Transverse colon (tissue), 4 donors: ENCODE measurements at regions not wholly inside any gene's neighbourhood (a gene's known extent, or its start where the extent isn't known, plus 50 kb on each side); places are given as distances from the start of the nearest gene placed in this dataset.

Experiments used
- DNase-seq: peaks from one replicate; pipeline ENCODE4 v3.0.0-alpha.2; 2019
- H3K27ac ChIP-seq, 4 donors: fragments of 200-600 bp; sonication (generic); 2 replicates each; pipeline ENCODE4 v1.5.1; 2016 to 2018; ENCODE audit warnings: inconsistent platforms in 4 of 4
- H3K27me3 ChIP-seq: fragments of 200-600 bp; sonication (generic); 2 replicates; pipeline ENCODE4 v1.5.1; 2017; ENCODE audit warnings: inconsistent platforms
- H3K36me3 ChIP-seq, 4 donors: fragments of 200-600 bp; sonication (generic); 2 replicates each; pipeline ENCODE4 v1.5.1; 2017 to 2019; ENCODE audit warnings: inconsistent platforms in 4 of 4
- H3K4me1 ChIP-seq, 4 donors: fragments of 200-600 bp; sonication (generic); 2 replicates each; pipeline ENCODE4 v1.5.1; 2017 to 2020; ENCODE audit warnings: inconsistent platforms in 4 of 4
- H3K4me3 ChIP-seq, 4 donors: fragments of 200-600 bp; sonication (generic); 1 replicate in 1 of 4; 2 replicates in 3 of 4; pipeline versions ENCODE4 v1.5.1 to v1.6.1; 2017 to 2019; ENCODE audit warnings: inconsistent platforms in 4 of 4
- H3K9me3 ChIP-seq, 2 donors: fragments of 200-600 bp; sonication (generic); 2 replicates each; pipeline ENCODE4 v1.5.1; 2017 to 2019; ENCODE audit warnings: inconsistent platforms in 2 of 2
- CTCF ChIP-seq, 5 experiments: fragments of 200-600 bp in 3 of 5; fragments of 450-650 bp in 2 of 5; sonication (generic) in 3 of 5; IDR thresholded peaks; 1 replicate in 2 of 5; 2 replicates in 3 of 5; pipeline ENCODE4 v1.5.1; 2016 to 2017; ENCODE audit warnings: antibody characterized with exemption in 5 of 5, inconsistent platforms in 3 of 5, mild to moderate bottlenecking in 2 of 5, moderate library complexity in 1 of 5
- EP300 ChIP-seq: sonication (generic); formaldehyde crosslinking; IDR thresholded peaks from one replicate; pipeline ENCODE4 v1.6.1; 2017; ENCODE audit warnings: antibody characterized with exemption, low read depth
- POLR2A ChIP-seq: fragments of 450-650 bp; IDR thresholded peaks from one replicate; pipeline ENCODE4 v1.6.1; 2016; ENCODE audit warnings: antibody characterized with exemption, mild to moderate bottlenecking, moderate library complexity
- POLR2AphosphoS5 ChIP-seq, 3 donors: sonication (generic); formaldehyde crosslinking; IDR thresholded peaks; one replicate each; pipeline ENCODE4 v1.6.1; 2016; ENCODE audit warnings: antibody characterized with exemption in 3 of 3
- WGBS, 2 donors: methylation state at CpG; one replicate each; pipeline ENCODE4 v1.1.5; 2018; ENCODE audit warnings: low coverage in 1 of 2; 5-methylcytosine and 5-hydroxymethylcytosine counted together
- in situ Hi-C, 4 donors: fragments of 200-750 bp; cut with MboI; loops; one replicate each; pipeline versions ENCODE4 v1.15.0 to v1.15.1; 2017; ENCODE audit warnings: low sequenced_read_pairs in 3 of 4, low pct_ligation_motif_present in 1 of 4, low pct_unique_long_range_greater_than_20kb in 1 of 4
- intact Hi-C: fragments of 100-400 bp; cut with DNase I; formaldehyde crosslinking; loops from one replicate; pipeline ENCODE4 v1.15.1; 2023; ENCODE audit warnings: low total_unique reads

- no peak for TF ChIP-seq EP300
- no peak for TF ChIP-seq CTCF (IDR thresholded peaks at IDR 0.05)
- H3K4me3 ChIP-seq = no peak overlapping the region
- intact Hi-C loops (no loop called here), in situ Hi-C loops (no loop called here)
- no peaks in the 10 kb centered on the region for H3K36me3 ChIP-seq
- no peak for DNase-seq
- H3K27me3 ChIP-seq = no peaks in the 10 kb centered on the region
- H3K9me3 ChIP-seq = no peaks in the 10 kb centered on the region
- no peak overlapping the region for H3K27ac ChIP-seq
- H3K4me1 ChIP-seq = peaks cover 0 to 6% (median 0%) of the 10 kb centered on the region in 4 donors
- 80 to 90% methylated on average over 1 of the region's 1 CpG for WGBS, 2 donors
These were observed 886.1 kb upstream of the SORCS1 start for GRCh38 chr10:108050626-108051025.

GRCh38 chr10:108049668-108050067, 885.2 kb upstream of the SORCS1 start:
- intact Hi-C loops = no loop called here
- H3K27ac ChIP-seq = no peak overlapping the region
- in situ Hi-C loops = no loop called here
- 80 to 100% methylated on average over 1 of the region's 1 CpG for WGBS, 2 donors
- H3K4me1 ChIP-seq = peaks cover 0 to 6% (median 0%) of the 10 kb centered on the region in 4 donors
- no peaks in the 10 kb centered on the region for H3K27me3 ChIP-seq
- TF ChIP-seq POLR2A (no peak), EP300 (no peak), CTCF (IDR thresholded peaks at IDR 0.05) (no peak), POLR2AphosphoS5 (IDR thresholded peaks at IDR 0.05) (no peak)
- no peak for DNase-seq
- no peaks in the 10 kb centered on the region for H3K36me3 ChIP-seq
- no peaks in the 10 kb centered on the region for H3K9me3 ChIP-seq
- H3K4me3 ChIP-seq = no peak overlapping the region

GRCh38 chr10:108048898-108049297, 884.4 kb upstream of the SORCS1 start:
- DNase-seq = no peak
- intact Hi-C loops (no loop called here), in situ Hi-C loops (no loop called here)
- no peak for TF ChIP-seq CTCF (IDR thresholded peaks at IDR 0.05)
- TF ChIP-seq EP300 = no peak
- no peak for TF ChIP-seq POLR2A
- no peak for TF ChIP-seq POLR2AphosphoS5 (IDR thresholded peaks at IDR 0.05)
- Histone ChIP-seq H3K4me1 (peaks cover 0 to 6% (median 0%) of the 10 kb centered on the region in 4 donors), H3K36me3 (no peaks in the 10 kb centered on the region), H3K9me3 (no peaks in the 10 kb centered on the region), H3K27me3 (no peaks in the 10 kb centered on the region), H3K4me3 (no peak overlapping the region), H3K27ac (no peak overlapping the region)
- 53 to 54% methylated on average over 2 of the region's 2 CpGs for WGBS, 2 donors

- H3K4me1 ChIP-seq = no peaks in the 10 kb centered on the region
- WGBS, 2 donors = 76 to 78% methylated on average over 6 to 8 of the region's 8 CpGs
- no peak for DNase-seq
These were observed 875.5 kb upstream of the SORCS1 start for GRCh38 chr10:108039821-108040584.

More at GRCh38 chr10:108039821-108040584, 875.5 kb upstream of the SORCS1 start:
- H3K27ac ChIP-seq = no peak overlapping the region
- no peaks in the 10 kb centered on the region for H3K36me3 ChIP-seq
- in situ Hi-C loops = no loop called here
- TF ChIP-seq POLR2A (no peak), EP300 (no peak), POLR2AphosphoS5 (IDR thresholded peaks at IDR 0.05) (no peak), CTCF (IDR thresholded peaks at IDR 0.05) (no peak)
- intact Hi-C loops = loop anchor here (5.0 kb wide), 1 partner anchor 352 kb away; no protein-coding TSS in a partner anchor
- H3K9me3 ChIP-seq = no peaks in the 10 kb centered on the region
- no peaks in the 10 kb centered on the region for H3K27me3 ChIP-seq
- no peak overlapping the region for H3K4me3 ChIP-seq
